ENCODE measurements at regions not wholly inside any gene's neighbourhood (a gene's known extent, or its start where the extent isn't known, plus 50 kb on each side); places are given as distances from the start of the nearest gene placed in this dataset.

- no peak overlapping the region for H3K4me3 ChIP-seq (ENCODE audit: low read depth, low read length)
- DNase-seq (ENCODE audit: low read depth) = no peak
Observed at GRCh38 chr3:107428051-107428858, 51.0 kb downstream of the CCDC54 start.

GRCh38 chr3:107429320-107430181, 52.3 kb downstream of the CCDC54 start:
- peak overlapping the region; percentile 43 for H3K4me3 ChIP-seq (ENCODE audit: low read depth, low read length)
- DNase-seq (ENCODE audit: low read depth) = peak; percentile 75

DNA sequence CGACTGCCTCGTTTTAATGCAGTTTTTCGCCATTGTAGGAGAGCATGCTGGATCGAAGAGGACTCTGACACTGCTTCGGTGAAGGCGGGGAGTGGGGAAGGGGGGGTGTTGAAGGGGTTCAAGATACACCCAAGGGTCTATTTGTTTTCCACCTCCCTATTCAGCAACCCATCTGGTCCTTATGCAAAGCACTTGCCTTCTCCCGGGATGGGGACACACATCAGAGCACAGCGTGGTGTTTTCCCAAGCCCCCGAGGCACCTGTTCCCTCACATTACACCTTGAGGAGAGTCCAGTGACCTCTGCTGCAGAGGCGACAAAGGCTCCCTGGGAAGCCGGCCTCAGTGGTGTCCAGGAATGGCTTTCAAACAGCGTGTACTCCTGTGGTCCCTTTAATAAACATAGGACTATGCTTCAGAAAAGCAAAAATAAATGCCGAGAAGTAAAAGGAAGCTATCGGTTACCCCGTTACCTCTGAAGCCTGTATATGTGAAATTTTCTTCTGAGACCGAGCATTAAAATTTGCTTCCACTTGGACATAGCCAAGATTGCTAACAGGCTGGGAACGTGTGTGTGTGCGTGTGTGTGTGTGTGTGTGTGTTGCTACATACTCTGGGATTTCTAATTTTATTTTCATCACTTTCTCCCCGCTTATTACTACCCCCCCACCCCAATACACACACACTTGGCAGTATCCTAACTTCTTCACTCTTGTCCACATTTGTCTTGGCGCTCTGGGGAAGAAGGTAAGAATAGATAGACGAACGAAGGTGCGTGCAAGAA, 53.2 kb downstream of the CCDC54 start:
- peak overlapping the region; percentile 80 for H3K4me3 ChIP-seq (ENCODE audit: low read depth, low read length)
- DNase-seq (ENCODE audit: low read depth) = no peak

DNA sequence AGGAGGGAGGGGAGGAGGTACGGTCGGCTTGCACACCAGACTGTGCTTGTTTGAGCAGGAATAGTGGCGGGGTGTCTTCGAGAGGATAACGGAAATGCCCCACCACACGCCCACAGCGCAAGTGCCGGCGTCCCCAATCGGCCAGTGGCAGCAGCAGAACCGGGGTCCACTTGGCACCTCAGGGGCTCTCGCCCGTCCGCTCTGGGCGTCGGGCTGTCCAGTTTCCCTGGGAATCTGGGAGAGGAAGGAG, 53.7 kb downstream of the CCDC54 start:
- peak overlapping the region; percentile 80 for H3K4me3 ChIP-seq (ENCODE audit: low read depth, low read length)
- no peak for DNase-seq (ENCODE audit: low read depth)

DNA sequence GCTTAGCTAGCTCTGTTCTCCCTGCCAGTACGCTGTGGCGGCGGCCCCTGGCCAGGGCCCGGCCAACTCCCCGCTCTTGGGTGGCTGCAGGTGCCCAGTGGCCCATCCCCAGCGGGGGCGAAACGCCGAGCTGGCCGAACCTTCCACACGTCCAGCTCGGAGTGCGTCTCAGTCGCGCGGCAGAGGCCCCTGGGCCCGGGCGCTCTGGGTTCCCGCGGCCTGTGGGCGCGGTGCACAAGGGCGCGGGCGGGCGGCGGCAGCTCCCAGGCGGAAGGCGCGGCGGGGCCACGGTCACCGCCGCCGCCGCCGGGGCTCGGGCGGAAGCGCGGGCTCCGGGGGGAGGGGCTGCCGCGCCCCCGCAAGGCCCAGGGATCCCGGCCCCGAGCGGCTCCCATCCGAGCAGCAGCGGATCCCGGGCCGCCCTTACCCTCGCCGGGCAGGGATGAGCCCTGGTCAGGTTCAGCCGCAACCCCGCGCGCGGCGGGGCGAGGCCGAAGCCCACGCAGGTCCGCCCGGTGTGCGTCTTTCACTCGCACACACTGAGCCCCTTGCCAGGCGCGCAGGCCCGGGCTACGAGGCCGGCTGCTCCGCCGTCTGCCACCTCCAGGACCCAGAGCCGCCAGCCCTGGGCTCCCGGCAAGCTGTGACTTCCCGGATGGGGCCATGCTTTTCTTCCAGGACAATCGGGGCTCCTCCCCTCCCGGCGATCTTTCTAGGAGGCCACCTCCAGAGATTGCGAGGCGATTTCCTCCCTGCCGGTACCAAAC, 54.2 kb downstream of the CCDC54 start:
- H3K4me3 ChIP-seq (ENCODE audit: low read depth, low read length) = peak overlapping the region; percentile 80
- DNase-seq (ENCODE audit: low read depth) = no peak

- DNase-seq (ENCODE audit: low read depth) = no peak
- H3K4me3 ChIP-seq (ENCODE audit: low read depth, low read length) = peak overlapping the region; percentile 80
Observed at GRCh38 chr3:107432013-107432515, 54.8 kb downstream of the CCDC54 start.

DNA sequence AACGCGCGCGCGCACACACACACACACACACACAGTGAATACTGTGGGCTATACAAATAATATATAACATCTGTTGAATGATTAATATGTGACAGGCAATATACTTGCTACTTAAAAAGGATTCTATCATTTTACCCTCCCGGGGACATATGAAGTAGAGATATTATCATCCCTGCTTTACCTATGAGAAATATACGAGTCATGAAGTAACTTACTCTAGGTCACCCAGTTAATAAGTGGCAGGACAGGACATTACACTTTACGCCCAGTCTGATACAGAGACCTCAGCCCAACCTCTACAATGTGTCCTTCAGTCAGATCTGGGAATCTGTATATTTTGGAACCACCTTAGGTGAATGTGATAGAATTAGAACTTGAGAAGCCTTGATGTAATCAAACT, 55.4 kb downstream of the CCDC54 start:
- no peak for DNase-seq (ENCODE audit: low read depth)
- H3K4me3 ChIP-seq (ENCODE audit: low read depth, low read length) = no peak overlapping the region

- DNase-seq (ENCODE audit: low read depth) = no peak
- H3K4me3 ChIP-seq (ENCODE audit: low read depth, low read length) = no peak overlapping the region
Observed at GRCh38 chr3:107436029-107436428, 58.8 kb downstream of the CCDC54 start.

DNA sequence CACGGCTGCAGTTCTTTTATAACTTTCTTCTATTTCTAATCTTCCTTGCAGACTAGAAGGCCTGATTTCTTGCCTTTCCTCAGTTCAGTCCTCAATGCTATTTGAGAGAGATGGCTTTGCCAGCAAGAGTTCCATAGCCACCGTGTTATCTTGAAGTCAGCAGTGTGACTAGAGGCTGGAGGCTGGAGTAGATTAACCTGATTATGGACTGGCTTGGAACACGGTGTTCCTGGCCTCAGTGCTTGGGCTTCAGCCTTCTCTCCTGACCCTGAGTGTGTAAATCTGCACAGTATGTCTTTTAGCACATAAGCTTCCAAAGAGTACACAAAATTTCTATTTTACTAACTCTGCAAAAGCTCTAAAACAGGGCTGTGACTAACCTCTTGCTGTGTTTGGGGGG, 61.4 kb downstream of the CCDC54 start:
- no peak for DNase-seq (ENCODE audit: low read depth)
- H3K4me3 ChIP-seq (ENCODE audit: low read depth, low read length) = no peak overlapping the region

GRCh38 chr3:107441617-107442016, 64.4 kb downstream of the CCDC54 start:
- no peak overlapping the region for H3K4me3 ChIP-seq (ENCODE audit: low read depth, low read length)
- DNase-seq (ENCODE audit: low read depth) = no peak

DNA sequence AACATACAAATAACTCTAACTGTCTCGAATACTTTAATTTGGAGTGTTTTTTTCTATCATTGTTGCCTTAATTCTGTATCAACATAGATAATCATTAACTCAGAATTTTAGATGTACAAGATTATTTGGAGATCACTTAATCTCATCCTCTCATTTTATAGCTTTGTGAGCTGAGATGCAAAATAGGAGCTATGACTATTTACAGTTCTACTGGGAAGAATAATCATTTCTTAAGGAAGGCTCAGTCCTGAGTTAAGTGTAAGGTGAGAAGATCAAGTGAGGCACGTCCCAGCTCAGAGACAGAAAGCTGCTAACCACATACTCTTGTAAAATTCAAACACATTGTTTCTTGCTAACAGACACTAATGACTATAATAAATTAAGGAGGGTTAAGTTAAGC, 66.2 kb downstream of the CCDC54 start:
- no peak overlapping the region for H3K4me3 ChIP-seq (ENCODE audit: low read depth, low read length)
- no peak for DNase-seq (ENCODE audit: low read depth)

DNA sequence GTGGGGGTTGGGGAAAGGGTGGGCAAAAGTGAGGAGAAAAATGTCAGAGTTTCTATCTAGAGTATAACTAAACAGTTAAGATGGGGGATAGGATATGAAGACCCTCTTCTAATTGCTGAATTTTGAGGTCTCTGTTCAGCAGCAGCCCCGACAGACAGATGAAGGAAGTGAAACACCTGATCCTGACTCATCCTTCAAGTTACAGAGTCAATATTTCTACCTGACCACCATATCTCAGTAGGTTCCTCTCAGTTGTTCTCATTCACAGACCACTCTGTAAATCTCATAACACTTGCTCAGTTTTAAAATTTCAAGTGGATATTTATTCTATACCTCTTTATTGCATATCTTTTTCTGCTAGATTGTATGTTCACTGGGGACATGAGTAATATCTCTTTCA, 69.5 kb downstream of the CCDC54 start:
- no peak overlapping the region for H3K4me3 ChIP-seq (ENCODE audit: low read depth, low read length)
- no peak for DNase-seq (ENCODE audit: low read depth)

DNA sequence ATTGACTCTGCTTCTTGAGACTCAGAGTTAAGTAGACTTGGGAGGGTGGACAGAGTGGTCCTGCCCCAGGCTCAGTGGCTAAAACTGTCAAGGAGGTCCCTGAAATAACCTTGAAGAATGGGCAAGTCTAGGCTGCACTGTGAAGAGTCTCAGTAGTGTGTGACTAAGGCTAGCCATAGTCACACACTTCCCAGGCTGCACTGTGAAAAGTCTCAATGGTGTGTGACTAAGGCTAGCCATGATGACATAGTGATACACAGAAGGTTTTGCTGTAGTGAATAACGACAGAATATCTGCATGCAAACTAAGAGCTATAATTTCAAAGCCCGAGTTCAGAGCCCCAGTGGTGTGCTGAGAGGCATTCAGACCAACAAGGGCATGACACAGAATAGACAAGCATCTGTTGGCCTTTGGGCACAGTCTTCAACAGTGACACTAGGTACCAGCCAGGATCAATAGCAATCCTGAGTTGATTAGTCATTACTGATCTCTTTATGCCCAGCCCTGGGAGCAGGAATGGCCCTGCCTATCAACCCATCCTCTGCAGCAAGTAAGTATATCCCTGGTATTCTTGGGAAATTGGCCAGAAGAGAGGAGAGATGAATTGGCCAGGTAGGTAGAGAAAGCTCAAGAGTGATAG, 72.4 kb upstream of the BBX start:
- H3K4me3 ChIP-seq (ENCODE audit: low read depth, low read length) = no peak overlapping the region
- DNase-seq (ENCODE audit: low read depth) = no peak

GRCh38 chr3:107452436-107452835, 70.3 kb upstream of the BBX start:
- no peak overlapping the region for H3K4me3 ChIP-seq (ENCODE audit: low read depth, low read length)
- DNase-seq (ENCODE audit: low read depth) = no peak

DNA sequence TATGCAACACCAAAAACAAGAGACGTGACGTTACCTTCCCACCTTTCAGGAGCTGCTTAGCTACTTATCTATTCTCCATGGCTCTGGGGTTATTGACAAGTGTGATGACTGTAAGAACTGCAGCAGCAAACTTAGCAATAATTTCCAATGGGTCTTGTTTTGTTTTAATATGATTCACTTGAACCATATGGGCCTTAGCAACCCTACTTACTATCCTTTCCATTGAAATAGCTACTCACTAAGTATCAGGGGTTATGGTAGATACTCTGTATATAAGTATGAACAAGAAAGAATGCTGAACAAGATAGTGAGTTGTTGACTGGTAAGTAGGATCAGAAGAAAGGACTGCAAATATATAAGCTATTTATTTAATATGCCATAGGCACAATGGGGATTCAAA, 69.3 kb upstream of the BBX start:
- no peak for DNase-seq (ENCODE audit: low read depth)
- no peak overlapping the region for H3K4me3 ChIP-seq (ENCODE audit: low read depth, low read length)

- no peak for DNase-seq (ENCODE audit: low read depth)
Observed at GRCh38 chr3:107455621-107456020, 67.1 kb upstream of the BBX start.

DNA sequence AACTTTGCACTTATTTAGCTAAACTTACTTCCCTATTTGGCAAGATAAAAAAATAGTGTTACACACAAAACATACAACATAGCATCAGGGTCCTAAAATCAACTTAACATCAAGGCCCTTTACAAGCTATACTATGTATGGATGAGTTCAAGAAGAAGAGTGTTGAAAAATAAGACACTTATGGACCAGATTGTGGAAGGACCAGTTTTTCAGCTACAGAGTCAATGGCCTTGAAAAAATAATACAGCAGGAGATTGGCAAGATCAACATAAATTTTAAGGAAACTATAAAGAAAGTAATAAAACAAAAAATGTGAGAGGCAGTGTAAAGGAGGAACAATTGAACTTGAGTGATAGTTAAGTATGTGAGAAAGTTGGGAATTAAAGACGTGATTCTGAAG, 66.3 kb upstream of the BBX start:
- no peak for DNase-seq (ENCODE audit: low read depth)
- no peak overlapping the region for H3K4me3 ChIP-seq (ENCODE audit: low read depth, low read length)

More at GRCh38 chr3:107455621-107456020, 67.1 kb upstream of the BBX start:
- H3K4me3 ChIP-seq (ENCODE audit: low read depth, low read length) = no peak overlapping the region

GRCh38 chr3:107458871-107459270, 63.9 kb upstream of the BBX start:
- H3K4me3 ChIP-seq (ENCODE audit: low read depth, low read length) = no peak overlapping the region
- DNase-seq (ENCODE audit: low read depth) = no peak

- DNase-seq (ENCODE audit: low read depth) = no peak
- H3K4me3 ChIP-seq (ENCODE audit: low read depth, low read length) = no peak overlapping the region
Observed at GRCh38 chr3:107461721-107462120, 61.0 kb upstream of the BBX start.
